Muscle of leg (tissue), 3 donors: ENCODE measurements at regions not wholly inside any gene's neighbourhood (a gene's known extent, or its start where the extent isn't known, plus 50 kb on each side); places are given as distances from the start of the nearest gene placed in this dataset.
A peak's percentile ranks its signal among the peaks of the same experiment; 100 is the strongest.

Source experiments
- DNase-seq: peaks from one replicate; pipeline ENCODE4 v3.0.0; 2013
- H3K27ac ChIP-seq: one replicate; pipeline ENCODE4 v1.5.1; 2013; ENCODE audit warnings: mild to moderate bottlenecking, low read length, control low read depth
- H3K27me3 ChIP-seq: one replicate; pipeline ENCODE4 v1.6.1; 2013; ENCODE audit warnings: low read length; ENCODE audit not compliant: control insufficient read depth, insufficient read depth
- H3K36me3 ChIP-seq: one replicate; pipeline ENCODE4 v1.6.1; 2013; ENCODE audit warnings: low read length; ENCODE audit not compliant: control insufficient read depth, insufficient read depth
- H3K4me1 ChIP-seq: one replicate; pipeline ENCODE4 v1.6.1; 2013; ENCODE audit warnings: low read length; ENCODE audit not compliant: control insufficient read depth, insufficient read depth
- H3K4me3 ChIP-seq: one replicate; pipeline ENCODE4 v1.5.1; 2013; ENCODE audit warnings: low read length, control low read depth
- H3K9me3 ChIP-seq: replicated peaks from 2 replicates; pipeline ENCODE4 v1.6.1; 2013; ENCODE audit warnings: low read depth, low read length; ENCODE audit not compliant: control insufficient read depth
- WGBS: methylation state at CpG from one replicate; pipeline ENCODE4 v1.1.5; 2013; ENCODE audit warnings: missing lambda C conversion rate; ENCODE audit not compliant: insufficient coverage; 5-methylcytosine and 5-hydroxymethylcytosine counted together

DNA sequence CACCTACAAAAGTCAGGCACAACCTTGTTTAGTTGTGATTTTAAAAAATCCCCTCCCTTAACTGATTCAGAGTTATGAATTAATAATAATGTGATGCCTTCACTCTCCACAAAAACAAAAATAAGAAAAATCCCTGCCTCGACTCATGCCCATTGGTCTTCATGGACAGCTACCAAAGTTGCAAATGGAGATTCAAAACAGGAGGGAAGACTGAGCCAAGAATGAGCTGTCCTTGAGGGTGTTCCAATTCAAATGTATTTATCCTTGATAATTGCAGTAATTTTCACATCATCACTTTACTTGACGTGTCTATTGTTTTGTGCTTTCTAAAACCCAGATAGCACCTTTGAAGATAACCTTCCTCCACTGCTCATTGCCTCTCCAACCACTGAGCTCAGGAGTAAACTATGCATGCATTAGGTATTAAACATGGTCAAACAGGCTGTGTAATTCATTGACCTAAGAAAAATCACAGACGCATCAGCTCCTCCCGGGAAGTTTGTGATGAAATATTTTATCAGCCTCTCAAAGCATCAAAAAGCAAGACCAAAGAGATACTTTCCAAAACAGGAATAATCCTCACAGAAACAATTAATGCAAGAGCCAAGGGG, 712.7 kb upstream of the IGFBP3 start:
- Histone ChIP-seq H3K9me3 (no peaks in the 10 kb centered on the region), H3K4me1 (peaks cover 11% of the 10 kb centered on the region)

DNA sequence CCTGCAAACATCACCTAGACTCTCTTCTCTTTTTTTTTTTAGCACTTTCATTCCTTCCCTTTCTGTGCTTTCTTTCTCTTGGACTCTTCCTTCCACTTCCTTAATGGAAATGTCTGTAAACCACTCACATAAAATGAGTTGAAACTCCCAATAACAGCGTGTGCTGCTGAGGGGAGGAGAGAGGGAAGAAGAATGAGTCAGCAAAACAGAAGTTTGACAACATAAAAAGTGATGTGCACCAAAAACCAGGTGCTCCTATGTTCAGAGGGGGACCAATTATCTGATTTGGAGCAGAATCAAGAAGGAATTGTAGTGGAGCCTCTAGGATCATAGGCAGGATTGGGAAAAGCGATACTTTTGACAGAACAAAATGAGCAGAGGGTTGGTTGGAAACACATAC, 712.1 kb upstream of the IGFBP3 start:
- no peak overlapping the region for H3K27ac ChIP-seq
- no CpG with 5 or more reads among the region's 2 CpGs for WGBS
- H3K9me3 ChIP-seq: no peaks in the 10 kb centered on the region
- H3K4me1 ChIP-seq: peaks cover 13% of the 10 kb centered on the region
- no peaks in the 10 kb centered on the region for H3K27me3 ChIP-seq
- H3K36me3 ChIP-seq: no peaks in the 10 kb centered on the region
- H3K4me3 ChIP-seq: no peak overlapping the region
- no peak for DNase-seq

More for the DNA sequence above, 712.7 kb upstream of the IGFBP3 start:
- 83% methylated on average over 1 of the region's 4 CpGs for WGBS
- Histone ChIP-seq H3K36me3 (no peaks in the 10 kb centered on the region), H3K4me3 (no peak overlapping the region), H3K27ac (no peak overlapping the region), H3K27me3 (no peaks in the 10 kb centered on the region)
- no peak for DNase-seq

DNA sequence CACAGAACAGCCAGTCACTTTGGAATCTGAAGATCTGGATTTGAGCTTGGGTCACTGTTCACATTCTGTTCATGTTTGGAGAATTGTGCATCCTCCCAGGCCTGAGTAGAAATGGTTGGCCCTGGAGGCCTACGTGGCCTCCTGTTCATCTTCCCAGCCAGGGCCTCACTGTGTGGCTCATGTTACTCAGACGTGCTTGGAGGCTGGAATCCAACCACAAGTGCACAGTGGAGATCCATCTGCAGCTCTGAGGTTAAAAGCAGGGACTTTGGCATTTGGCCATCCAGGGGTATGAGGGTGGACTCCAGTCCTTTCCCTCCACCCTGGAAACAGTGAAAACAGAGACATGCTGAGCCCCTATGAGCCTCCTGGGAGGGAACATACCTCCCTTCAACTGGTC, 709.0 kb upstream of the IGFBP3 start:
- no peak overlapping the region for H3K4me3 ChIP-seq
- no CpG with 5 or more reads among the region's 2 CpGs for WGBS

DNA sequence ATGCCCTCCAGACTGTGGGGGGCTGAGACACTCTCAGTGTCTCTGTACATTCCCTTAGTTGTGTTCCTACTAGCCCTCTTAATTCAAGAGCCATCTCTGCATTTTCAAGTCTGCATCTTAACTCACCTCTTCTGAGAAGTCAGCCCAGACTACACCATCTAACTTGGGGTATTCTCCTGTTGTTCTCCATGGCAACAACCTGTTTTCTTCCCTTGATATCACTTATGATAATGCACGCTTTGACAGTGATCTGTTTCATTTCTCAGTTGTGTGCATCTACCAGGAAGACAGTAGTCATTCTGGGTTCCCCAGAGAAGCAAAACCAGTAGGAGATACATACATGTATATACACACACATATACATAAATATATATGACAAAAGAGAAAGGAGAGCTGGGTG, 707.3 kb upstream of the IGFBP3 start:
- Histone ChIP-seq H3K27me3 (no peaks in the 10 kb centered on the region), H3K4me3 (no peak overlapping the region), H3K9me3 (no peaks in the 10 kb centered on the region), H3K27ac (no peak overlapping the region), H3K4me1 (peaks cover 20% of the 10 kb centered on the region), H3K36me3 (no peaks in the 10 kb centered on the region)
- WGBS: no CpG with 5 or more reads among the region's 1 CpG
- DNase-seq: no peak

More for the DNA sequence above, 709.0 kb upstream of the IGFBP3 start:
- H3K36me3 ChIP-seq: no peaks in the 10 kb centered on the region
- H3K4me1 ChIP-seq: peaks cover 20% of the 10 kb centered on the region
- no peaks in the 10 kb centered on the region for H3K27me3 ChIP-seq
- DNase-seq: peak; percentile 73
- peak overlapping the region; percentile 11 for H3K27ac ChIP-seq
- no peaks in the 10 kb centered on the region for H3K9me3 ChIP-seq

DNA sequence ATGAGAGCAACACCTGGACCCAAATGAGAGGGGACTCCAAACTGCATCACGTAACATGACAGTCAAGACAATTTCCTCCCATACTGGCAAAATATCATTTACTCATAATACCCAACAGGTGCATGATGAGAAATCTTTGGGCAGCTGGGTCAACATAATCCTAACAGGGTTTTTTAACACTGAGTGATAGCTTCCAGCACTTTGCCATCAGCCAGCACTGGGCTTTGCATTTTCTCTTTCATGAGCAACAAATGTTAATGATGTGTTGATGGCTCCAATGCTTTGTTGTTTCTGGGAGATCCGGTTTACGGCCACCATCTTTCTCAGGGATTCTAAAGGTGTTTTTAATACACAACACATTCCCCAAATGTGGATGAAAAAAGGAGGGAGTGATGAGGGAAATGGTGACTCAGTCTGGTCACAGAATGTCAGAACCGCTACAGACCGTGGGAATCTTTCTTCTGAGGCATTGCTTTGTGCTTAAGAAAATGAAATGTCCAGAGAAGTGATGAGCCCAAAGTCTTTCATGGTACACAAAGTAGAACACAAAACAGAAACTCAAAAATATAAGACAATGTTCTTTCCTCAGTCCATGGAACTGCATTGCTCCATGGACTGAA, 705.7 kb upstream of the IGFBP3 start:
- no peak overlapping the region for H3K4me3 ChIP-seq
- H3K9me3 ChIP-seq: no peaks in the 10 kb centered on the region
- no peaks in the 10 kb centered on the region for H3K36me3 ChIP-seq
- H3K4me1 ChIP-seq: peaks cover 20% of the 10 kb centered on the region
- WGBS: no CpG with 5 or more reads among the region's 5 CpGs
- no peaks in the 10 kb centered on the region for H3K27me3 ChIP-seq
- H3K27ac ChIP-seq: no peak overlapping the region
- DNase-seq: peak; percentile 46

DNA sequence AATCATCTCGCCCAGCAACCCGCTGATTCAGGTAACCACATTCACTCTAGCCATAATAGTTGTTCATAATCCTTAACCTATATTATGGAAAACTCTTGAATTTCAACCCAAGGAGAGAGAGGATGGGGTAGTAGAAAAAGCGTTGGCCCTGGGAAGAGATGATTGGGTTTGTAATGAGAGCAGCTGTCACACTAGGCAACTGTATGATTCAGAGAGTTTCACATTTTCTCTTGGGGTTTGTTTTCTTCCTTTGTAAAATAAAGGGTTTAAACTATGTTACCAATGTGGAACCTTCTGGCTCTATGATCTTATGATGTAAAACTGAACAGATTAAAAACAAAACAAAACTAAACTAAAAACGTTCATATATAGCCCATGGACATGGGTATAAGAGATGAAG, 705.2 kb upstream of the IGFBP3 start:
- no peaks in the 10 kb centered on the region for H3K27me3 ChIP-seq
- H3K4me1 ChIP-seq: peaks cover 20% of the 10 kb centered on the region
- WGBS: no CpG with 5 or more reads among the region's 4 CpGs
- DNase-seq: no peak
- H3K27ac ChIP-seq: no peak overlapping the region
- H3K4me3 ChIP-seq: no peak overlapping the region
- H3K36me3 ChIP-seq: no peaks in the 10 kb centered on the region
- no peaks in the 10 kb centered on the region for H3K9me3 ChIP-seq

DNA sequence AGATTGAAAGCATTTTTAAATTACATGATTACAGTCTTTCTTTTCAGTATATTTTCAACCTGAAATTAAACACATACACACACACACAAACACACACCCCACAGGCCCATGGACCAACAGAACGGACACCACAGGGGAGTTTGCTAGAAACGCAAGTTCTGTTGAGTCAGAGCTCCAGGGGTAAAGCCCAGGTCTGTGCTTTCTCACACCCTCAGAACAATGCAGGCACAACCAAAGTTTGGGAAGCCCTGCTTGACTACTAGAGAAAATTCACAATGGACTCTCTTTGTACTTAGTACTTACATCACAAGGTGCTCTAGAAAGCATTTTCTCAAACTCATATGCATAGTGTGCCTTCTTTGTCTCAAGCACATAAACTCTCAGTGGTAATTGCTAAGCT, 704.0 kb upstream of the IGFBP3 start:
- no peaks in the 10 kb centered on the region for H3K36me3 ChIP-seq
- no peak for DNase-seq
- H3K4me1 ChIP-seq: peaks cover 18% of the 10 kb centered on the region
- H3K27me3 ChIP-seq: no peaks in the 10 kb centered on the region
- 60% methylated on average over 2 of the region's 2 CpGs for WGBS
- no peak overlapping the region for H3K4me3 ChIP-seq
- no peaks in the 10 kb centered on the region for H3K9me3 ChIP-seq
- H3K27ac ChIP-seq: no peak overlapping the region

DNA sequence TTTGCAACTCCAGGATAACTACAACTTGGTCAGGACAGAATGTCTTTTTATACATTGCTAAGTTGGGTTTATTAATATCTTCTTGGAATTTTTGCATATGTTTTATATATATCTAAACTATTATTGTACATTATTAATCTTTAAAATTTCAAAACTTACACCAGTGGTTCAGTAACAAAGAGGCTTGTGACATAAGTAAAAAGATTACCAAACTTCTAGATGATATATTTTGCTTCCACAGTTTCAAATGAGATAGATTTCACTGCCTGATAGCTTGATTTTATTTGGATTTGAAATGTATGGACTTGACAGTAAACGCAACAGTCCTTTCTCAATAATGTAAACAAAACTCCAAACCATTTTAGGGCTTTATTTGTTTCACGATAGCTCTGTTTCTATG, 701.2 kb upstream of the IGFBP3 start:
- WGBS: 83% methylated on average over 1 of the region's 2 CpGs
- DNase-seq: no peak
- no peaks in the 10 kb centered on the region for H3K36me3 ChIP-seq
- peaks cover 4% of the 10 kb centered on the region for H3K4me1 ChIP-seq
- no peaks in the 10 kb centered on the region for H3K27me3 ChIP-seq
- H3K9me3 ChIP-seq: no peaks in the 10 kb centered on the region
- H3K27ac ChIP-seq: no peak overlapping the region
- no peak overlapping the region for H3K4me3 ChIP-seq

DNA sequence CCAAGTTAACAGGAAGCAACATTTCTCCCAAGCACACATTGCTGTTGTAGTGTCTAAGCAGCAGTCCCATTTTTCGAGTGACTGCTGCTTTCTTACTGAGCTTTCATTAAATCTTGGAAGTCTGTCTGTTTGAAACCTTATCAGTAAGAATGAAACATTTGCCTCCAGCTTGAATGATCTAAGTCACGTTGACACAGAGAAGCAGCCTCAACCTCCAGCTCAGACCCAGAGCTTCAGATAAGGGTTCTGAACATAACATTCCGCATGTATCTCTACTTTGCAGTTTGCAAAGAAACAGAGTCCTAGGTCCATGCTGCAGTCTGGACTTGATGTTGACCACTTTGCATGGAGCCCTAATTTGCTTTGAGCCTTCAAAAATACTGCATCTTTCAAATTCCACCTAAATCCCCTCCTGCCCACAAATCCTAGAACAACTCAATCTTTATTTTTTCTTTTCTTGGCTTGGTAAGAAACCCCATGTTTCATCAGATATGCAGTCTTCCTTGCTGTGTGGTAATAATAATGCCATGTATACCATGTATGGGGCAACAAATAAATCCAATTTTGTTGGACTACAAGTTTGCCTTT, 698.7 kb upstream of the IGFBP3 start:
- Histone ChIP-seq H3K9me3 (no peaks in the 10 kb centered on the region), H3K4me1 (no peaks in the 10 kb centered on the region), H3K4me3 (no peak overlapping the region), H3K27ac (no peak overlapping the region), H3K27me3 (no peaks in the 10 kb centered on the region), H3K36me3 (no peaks in the 10 kb centered on the region)
- 70% methylated on average over 3 of the region's 3 CpGs for WGBS
- DNase-seq: no peak

DNA sequence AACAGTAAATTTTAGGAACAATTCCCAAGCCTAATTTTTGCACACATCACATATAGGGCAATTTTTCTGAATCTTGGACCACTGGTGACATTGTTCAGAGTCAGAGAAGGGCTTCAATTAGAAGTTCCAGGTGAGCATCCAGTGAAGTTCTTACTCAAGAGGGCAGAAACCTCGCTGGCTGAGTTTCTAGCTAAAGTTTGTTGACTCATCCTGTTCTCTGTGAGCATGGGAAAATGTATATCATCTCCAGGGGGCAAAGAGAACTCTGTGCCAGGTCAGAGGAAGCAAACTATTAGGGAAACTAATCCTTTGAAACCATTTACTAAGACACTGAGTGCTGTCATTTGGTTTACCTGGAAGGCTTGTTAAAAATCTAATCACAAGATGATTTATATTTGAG, 695.6 kb upstream of the IGFBP3 start:
- no peaks in the 10 kb centered on the region for H3K4me1 ChIP-seq
- 80% methylated on average over 1 of the region's 1 CpG for WGBS
- DNase-seq: no peak
- H3K9me3 ChIP-seq: no peaks in the 10 kb centered on the region
- H3K27me3 ChIP-seq: no peaks in the 10 kb centered on the region
- H3K27ac ChIP-seq: no peak overlapping the region
- no peaks in the 10 kb centered on the region for H3K36me3 ChIP-seq
- no peak overlapping the region for H3K4me3 ChIP-seq
